Sigmoid colon (tissue), 4 donors: ENCODE measurements at regions not wholly inside any gene's neighbourhood (a gene's known extent, or its start where the extent isn't known, plus 50 kb on each side); places are given as distances from the start of the nearest gene placed in this dataset.

Experiments used
- CTCF ChIP-seq, 4 experiments: fragments of 450-650 bp in 3 of 4; fragments of 200-600 bp in 1 of 4; IDR thresholded peaks; one replicate each; pipeline ENCODE4 v1.5.1; 2016 to 2019; ENCODE audit warnings: antibody characterized with exemption in 4 of 4, mild to moderate bottlenecking in 3 of 4, moderate library complexity in 2 of 4
- EP300 ChIP-seq, 4 donors: sonication (generic); formaldehyde crosslinking; IDR thresholded peaks; one replicate each; pipeline ENCODE4 v1.6.1; 2017; ENCODE audit warnings: antibody characterized with exemption in 4 of 4

DNA sequence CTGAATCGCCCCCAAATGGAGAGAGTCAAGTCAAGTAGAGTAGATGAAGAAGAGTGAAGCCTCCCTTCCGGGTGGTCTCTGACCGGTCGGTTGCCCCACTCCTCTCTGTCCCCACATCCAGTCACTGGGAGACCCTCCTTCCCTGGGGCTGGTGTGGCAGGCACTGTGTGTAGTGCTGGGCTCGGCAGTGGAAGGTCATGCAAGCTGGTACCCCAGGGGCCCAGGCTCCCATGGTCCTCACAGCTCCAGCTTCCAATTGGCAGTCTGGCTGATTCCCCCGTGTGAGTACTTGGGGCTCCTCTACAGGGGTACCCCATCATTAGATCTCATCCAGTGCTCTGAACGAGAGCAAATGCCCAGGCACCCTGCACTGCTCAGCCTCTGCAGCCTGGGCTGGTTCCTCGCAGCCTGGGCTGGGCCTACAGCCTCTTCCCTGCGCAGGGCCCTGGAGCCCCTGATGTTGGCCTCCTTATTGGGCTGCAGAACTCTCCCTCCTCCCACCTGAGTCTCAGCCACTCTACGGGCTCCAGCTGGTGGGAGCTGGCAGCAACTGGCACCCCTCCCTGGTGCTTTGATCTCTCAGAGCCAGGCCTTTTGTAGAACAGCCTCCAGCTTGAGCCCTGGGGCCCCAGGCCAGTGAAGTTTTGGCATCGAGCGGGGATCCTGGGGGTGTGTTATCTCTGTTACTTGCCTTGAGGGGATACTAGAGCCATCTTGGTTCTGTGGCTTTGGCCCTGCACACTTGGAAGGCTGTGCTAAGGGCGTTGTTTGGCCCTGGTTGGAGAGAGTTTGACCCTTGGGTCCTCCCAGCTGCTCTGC is 187.8 kb upstream of the HDAC4 start:
- no peak for TF ChIP-seq EP300 (IDR thresholded peaks at IDR 0.05)
- no peak for TF ChIP-seq CTCF (IDR thresholded peaks at IDR 0.05)
